ENCODE measurements at regions not wholly inside any gene's neighbourhood (a gene's known extent, or its start where the extent isn't known, plus 50 kb on each side); places are given as distances from the start of the nearest gene placed in this dataset.

DNA sequence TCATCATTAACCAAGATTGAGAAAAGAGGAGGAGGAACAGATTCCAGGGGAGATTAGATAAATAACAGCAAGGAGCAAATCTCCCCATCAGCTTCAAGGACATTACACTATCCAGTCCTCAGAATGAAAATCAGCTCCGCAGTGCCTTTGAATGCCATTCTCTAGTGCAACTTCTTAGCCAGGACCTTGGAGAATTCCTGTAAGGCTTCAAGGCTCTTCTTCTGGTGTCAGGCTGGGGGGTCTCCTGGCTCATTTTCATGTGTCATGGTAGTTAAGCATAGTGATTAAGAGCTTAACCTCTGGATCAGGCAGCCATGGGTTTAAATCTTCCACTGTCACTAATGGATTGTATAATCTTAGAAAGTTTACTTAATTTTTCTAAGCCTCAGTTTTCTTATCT, 137.3 kb upstream of the CCL2 start:
- no peak for DNase-seq (ENCODE audit: low read depth)

DNA sequence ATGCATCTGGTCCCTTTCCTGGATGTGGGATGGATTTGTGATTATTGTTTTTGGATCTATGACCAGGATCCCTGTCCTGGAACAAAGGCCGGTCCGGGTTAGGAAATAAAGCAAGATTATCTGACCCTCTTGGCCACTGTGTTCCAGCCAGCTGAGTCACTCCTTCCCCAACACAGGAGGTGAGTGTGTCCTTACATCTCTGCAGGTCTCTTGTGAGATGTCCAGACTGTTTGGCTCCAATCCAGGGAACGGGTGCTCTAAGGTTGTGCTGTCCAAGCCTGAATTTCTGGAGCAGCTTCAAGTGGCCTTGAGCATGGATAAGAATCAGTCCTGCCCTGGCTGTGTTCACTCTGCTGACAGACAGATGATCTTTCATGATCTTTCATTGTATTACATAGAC, 136.5 kb upstream of the CCL2 start:
- no peak for DNase-seq (ENCODE audit: low read depth)
- in situ Hi-C loops (cut with HindIII; ENCODE audit: low pct_unique_long_range_greater_than_20kb, low sequenced_read_pairs): no loop called here

More for the DNA sequence above, 137.3 kb upstream of the CCL2 start:
- in situ Hi-C loops (cut with HindIII; ENCODE audit: low pct_unique_long_range_greater_than_20kb, low sequenced_read_pairs): no loop called here

DNA sequence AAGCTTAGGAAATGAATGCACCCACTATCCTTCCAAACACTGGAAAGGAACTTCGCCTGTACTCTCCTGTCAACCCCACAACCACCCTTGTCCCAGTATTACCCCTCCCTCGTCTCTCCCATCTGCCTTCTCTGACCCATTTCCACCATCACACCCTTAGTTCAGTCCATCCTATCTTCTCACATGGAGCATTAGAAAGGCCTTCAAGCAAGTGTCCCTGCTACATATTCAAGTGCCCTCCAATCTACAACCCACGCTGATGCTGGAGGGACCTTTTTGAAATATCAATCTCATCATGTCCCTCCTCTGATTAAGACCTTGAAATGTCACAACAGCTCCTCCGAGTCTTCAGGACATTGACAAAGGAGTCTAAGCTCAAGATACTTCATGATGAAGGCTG, 133.8 kb upstream of the CCL2 start:
- no peak for DNase-seq (ENCODE audit: low read depth)
- in situ Hi-C loops (cut with HindIII; ENCODE audit: low pct_unique_long_range_greater_than_20kb, low sequenced_read_pairs): no loop called here

DNA sequence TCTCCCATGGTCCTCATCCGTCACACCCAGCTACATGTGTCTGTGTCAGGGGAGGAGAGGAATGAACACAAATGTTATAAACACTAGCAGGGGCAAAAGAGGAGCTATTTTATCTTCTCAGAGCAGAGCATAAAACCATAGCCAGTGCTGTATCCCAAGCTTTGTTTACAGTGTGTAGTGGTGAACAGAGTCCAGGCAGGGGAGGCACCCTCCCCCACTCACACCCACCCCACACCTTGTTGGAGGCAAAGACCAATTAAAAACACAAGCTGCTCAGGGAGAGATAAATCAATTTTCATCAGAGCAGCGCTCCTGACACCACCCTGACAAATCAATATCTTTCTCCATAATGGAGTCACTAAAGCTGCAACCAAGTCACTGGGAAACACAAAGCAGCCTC, 132.6 kb upstream of the CCL2 start:
- DNase-seq (ENCODE audit: low read depth): no peak
- in situ Hi-C loops (cut with HindIII; ENCODE audit: low pct_unique_long_range_greater_than_20kb, low sequenced_read_pairs): no loop called here

DNA sequence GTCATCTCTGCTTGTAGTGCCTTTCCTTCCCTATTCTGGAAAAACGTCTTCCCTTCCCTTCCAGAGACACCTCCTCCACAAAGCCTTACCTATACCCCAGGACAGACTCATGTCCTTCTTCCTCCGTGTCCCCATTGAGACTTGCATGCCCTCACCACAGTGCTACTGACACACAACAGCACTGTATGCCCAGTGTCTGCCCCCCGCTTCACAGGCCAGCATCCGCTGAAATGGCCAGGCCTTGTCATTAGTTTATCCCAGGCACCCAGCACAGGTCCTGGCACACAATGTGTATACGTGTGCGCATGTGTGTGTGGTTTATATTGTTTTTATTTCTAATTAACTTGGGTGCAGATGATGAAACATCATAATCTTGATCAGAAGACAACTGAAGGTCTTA, 130.1 kb upstream of the CCL2 start:
- no peak for DNase-seq (ENCODE audit: low read depth)
- in situ Hi-C loops (cut with HindIII; ENCODE audit: low pct_unique_long_range_greater_than_20kb, low sequenced_read_pairs): no loop called here

DNA sequence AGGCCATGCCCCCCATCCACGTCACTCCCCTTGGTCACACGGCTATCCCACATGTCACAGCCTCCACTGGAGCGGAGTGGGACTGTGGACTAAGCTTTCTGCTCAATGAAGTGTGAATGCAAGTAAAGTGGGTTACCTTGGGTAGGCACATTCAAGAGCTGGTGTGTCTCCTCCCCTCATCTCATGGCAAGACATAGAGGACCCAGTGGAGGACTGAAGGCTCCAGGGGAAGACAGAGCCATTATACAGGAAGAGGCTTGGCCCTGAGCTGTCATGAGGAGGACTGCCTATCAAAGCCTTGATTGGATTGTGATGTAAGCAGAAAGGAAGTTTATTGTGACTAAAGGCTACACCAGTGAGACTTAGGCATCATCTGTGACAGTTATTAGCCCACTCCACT, 129.2 kb upstream of the CCL2 start:
- no peak for DNase-seq (ENCODE audit: low read depth)
- in situ Hi-C loops (cut with HindIII; ENCODE audit: low pct_unique_long_range_greater_than_20kb, low sequenced_read_pairs): no loop called here

DNA sequence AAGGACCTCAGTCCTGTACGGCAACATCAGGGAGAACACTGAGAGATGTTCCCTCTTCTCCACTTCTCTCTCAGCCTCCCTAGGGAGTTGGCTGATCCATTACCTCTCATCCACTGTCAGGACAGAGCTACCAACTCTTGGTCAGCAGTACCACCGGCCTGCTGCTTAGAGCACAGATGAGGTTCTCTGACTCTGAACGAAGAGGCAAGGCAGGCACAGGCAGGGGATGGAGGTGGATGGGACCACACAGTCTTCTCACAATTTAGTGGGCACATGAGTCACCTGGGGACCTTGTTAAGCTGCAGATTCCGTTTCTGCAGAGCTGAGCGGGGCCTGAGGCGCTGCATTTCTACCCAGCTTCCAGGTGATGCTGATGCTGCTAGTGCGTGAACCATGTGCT, 128.6 kb upstream of the CCL2 start:
- DNase-seq (ENCODE audit: low read depth): no peak
- in situ Hi-C loops (cut with HindIII; ENCODE audit: low pct_unique_long_range_greater_than_20kb, low sequenced_read_pairs): no loop called here

DNA sequence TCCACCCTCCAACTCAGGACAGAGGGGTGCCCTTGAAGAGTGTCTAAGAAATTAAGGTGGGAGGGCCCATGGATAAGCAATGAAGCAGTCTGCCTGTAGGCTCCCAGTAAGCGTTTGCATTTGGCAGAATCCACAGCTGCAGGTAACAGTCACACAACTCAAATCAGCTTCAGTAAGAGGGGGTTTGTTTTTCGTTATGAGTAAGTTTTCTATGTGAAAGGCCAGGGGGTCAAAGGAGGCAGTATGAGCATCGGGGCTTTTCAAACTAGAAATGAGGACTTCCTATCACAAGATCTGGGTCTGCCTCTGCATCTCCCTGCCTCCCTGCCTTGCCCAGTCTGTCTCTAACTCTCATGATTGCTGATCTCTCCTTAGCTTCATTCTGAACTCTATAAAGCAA, 128.1 kb upstream of the CCL2 start:
- in situ Hi-C loops (cut with HindIII; ENCODE audit: low pct_unique_long_range_greater_than_20kb, low sequenced_read_pairs): no loop called here
- no peak for DNase-seq (ENCODE audit: low read depth)

DNA sequence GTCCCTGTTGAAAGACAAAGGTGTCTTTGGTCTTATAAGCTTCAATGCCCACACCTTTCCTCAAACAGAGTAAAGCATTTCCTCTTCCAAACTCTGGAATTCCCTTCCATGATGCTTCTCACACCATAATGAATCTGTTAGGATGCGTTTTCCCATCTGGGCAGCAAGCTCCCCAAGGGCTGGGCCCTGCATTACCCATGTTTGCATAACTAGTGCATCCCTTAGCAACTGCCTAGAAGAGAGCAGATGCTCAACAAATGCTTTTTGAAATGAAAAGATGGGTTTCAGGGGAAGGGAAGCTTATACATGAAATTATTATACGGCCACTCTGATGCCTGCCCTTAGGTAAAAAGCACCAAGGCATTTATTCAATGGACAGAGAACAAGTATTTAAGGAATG, 124.5 kb upstream of the CCL2 start:
- in situ Hi-C loops (cut with HindIII; ENCODE audit: low pct_unique_long_range_greater_than_20kb, low sequenced_read_pairs): no loop called here
- DNase-seq (ENCODE audit: low read depth): no peak

DNA sequence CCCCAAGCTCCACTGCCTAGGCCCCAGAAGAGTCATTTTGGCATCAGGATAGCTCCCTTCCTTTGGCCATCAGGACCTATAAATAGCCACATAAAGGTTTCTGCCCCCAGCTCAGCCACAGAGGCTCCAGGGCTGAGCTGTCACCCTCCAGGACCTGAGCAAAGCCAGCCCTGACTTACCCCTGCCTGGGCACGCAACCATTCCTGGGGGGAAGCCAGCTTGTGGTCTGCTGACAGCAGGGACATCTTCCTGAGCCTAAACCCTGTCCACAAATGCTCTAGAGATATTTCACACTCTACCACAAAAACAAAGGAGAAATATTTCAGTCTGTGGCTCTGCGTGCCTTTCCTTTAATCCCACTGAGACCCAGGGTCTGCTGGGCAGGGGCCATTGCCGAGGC, 123.7 kb upstream of the CCL2 start:
- no peak for DNase-seq (ENCODE audit: low read depth)
- in situ Hi-C loops (cut with HindIII; ENCODE audit: low pct_unique_long_range_greater_than_20kb, low sequenced_read_pairs): no loop called here

DNA sequence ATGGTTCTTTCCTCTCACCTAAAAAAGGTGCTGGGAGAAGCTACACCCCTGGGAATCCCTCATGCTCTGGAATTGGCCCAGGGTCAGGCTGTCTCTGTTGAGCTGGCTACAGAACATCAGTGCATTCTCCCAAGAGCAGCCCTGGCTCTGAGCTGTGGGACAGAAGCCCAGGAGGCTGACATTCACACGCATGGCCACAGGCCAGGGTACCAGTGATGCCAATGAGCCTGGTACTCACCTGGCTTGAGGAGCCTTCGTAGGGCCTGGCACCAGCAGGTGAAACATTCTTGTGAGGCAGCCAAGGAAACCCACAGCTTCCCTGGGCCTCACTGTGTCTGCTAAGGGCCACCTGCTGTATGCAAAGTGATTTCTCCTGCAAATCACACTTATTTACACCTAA, 121.7 kb upstream of the CCL2 start:
- in situ Hi-C loops (cut with HindIII; ENCODE audit: low pct_unique_long_range_greater_than_20kb, low sequenced_read_pairs): no loop called here

DNA sequence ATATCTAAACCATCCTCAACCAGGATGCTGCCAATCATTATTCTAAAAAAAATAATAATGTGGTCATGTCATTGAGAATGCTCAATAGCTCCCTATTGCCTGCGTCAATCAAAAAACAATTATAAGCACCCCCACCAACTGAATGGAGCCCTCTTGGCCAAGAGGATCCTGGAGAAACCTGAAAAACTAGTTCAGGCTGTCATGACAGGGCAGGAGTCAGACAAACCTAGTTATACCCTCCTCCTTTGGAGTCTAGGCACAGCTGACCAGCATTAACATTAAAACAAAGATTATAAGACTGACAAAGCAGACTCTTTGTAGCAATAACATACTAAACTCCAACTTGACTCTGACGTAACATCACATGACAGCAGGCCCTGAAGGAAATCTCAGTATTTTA, 119.2 kb upstream of the CCL2 start:
- in situ Hi-C loops (cut with HindIII; ENCODE audit: low pct_unique_long_range_greater_than_20kb, low sequenced_read_pairs): no loop called here
- DNase-seq (ENCODE audit: low read depth): no peak

More for the DNA sequence above, 121.7 kb upstream of the CCL2 start:
- no peak for DNase-seq (ENCODE audit: low read depth)

DNA sequence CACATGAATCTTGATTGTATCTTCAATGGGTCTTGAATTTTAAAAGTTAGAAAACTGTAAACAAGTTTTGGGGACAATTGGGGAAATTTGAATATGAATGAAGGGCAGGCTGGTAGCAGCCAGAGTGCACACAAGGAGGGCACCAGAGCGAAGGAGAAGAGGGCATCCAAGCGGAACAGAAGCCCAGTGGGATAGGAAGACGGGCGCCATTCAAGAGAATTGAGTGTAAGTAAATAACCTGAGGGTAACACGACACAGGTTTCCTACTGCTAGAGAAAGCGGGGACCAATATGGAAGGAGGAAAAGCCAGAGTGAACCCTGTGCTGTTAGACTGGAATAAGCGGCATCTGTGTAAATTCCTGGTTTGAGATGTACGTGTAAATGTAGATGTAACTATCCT, 115.1 kb upstream of the CCL2 start:
- in situ Hi-C loops (cut with HindIII; ENCODE audit: low pct_unique_long_range_greater_than_20kb, low sequenced_read_pairs): no loop called here
- DNase-seq (ENCODE audit: low read depth): no peak

DNA sequence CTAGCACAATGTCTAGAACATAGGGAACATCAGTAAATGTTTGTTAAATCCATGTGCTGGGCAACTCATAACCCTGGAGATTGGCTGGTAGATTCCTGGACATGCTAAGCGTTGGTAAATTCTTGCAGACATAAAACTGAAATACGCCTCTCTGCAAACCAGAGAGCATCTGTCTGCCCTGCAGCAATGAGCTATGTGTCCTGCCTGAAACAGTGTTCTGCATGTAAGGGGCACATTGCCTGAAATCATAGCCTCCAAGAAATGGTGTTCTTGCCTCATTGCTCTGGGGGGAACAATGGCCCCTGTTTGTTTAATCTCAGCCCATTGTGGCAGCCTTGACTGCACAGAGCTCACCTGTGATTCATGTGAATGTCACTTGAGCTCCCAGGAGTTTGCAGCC, 113.5 kb upstream of the CCL2 start:
- no peak for DNase-seq (ENCODE audit: low read depth)
- in situ Hi-C loops (cut with HindIII; ENCODE audit: low pct_unique_long_range_greater_than_20kb, low sequenced_read_pairs): no loop called here

DNA sequence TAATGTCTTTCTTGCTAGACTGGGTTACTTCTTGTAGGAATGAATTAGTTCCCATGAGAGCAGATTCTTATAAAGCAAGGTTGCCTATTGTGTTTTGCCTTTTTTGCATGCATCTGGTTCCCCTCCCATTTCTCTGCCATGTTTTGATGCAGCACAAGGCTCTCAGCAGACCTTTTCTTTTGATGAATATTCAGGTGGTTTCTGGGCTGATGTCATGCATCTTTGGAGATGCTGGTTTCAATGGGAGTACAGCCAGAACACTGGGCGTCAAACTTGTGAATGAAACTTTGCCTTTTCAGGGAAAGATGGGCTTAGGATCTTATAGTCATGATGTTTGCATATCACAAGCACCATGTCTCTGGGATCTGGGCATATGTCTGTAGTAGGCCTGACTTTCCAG, 111.7 kb upstream of the CCL2 start:
- no peak for DNase-seq (ENCODE audit: low read depth)
- in situ Hi-C loops (cut with HindIII; ENCODE audit: low pct_unique_long_range_greater_than_20kb, low sequenced_read_pairs): no loop called here

DNA sequence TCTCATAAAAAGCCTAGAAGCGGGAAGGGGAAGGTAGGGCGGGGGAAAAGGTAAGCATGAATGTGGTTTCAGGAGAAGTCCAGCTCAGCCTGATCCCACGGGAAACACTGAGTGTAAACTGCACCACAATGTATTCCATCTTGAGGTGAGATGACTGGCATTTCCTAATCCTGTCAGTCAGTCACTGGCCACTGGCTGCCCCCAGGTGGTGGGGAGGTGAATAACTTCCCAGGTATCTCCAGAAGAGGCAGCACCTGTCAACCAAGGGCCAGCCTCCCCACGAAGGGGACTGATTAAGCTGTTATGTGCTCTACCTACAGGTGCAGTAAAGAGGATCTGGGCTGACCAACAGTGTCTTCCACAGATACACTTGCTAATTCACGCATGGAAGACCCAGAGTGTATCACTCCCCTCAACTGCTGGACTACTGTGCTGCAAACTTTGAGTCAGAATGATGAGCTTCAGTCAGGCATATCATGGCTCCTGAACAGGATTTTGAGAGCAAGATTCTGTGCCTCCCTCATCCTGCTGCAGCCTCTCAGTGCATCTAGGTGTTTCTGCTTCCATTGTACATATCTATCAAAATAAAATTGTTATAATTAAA, 108.5 kb upstream of the CCL2 start:
- in situ Hi-C loops (cut with HindIII; ENCODE audit: low pct_unique_long_range_greater_than_20kb, low sequenced_read_pairs): no loop called here
- peak; percentile 35 for DNase-seq (ENCODE audit: low read depth)

DNA sequence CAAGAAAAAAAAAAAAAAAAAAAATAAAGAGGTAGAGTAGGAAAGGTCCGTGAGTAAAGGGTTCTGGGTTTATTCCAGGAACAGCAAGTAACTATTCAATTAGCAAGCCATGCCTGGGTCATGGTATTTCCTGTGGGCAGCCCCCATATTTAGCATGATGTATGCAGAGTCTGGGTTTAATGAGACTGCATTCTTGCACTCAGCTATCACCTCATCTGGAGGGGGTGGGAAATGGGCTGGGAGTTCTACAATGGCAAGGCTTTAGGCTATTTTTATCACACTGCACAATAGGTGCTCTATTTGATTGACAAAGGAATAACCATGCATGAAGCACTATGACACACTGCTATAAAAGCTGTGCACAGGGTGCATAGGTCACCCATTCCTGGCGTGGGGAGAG, 104.0 kb upstream of the CCL2 start:
- no peak for DNase-seq (ENCODE audit: low read depth)
- in situ Hi-C loops (cut with HindIII; ENCODE audit: low pct_unique_long_range_greater_than_20kb, low sequenced_read_pairs): no loop called here

DNA sequence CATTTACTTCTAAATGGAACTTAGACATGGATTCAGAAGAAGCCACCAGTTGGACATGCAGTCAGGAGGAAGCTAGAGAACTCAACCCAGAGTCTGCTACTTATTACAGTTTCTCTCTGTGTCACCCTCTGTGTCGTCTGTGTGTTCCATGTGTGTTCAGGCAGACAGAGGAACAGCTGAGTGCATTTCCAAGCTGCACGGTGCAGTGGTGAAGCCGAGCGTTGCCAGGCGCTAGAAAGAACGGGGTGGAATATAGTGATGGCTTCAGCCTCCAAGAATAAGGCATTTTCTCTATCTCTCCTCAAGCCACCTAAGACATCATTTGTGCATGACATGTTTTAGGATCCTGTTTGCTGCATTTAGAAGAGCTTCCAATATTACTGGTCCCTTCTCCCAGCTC, 101.1 kb upstream of the CCL2 start:
- no peak for DNase-seq (ENCODE audit: low read depth)
- in situ Hi-C loops (cut with HindIII; ENCODE audit: low pct_unique_long_range_greater_than_20kb, low sequenced_read_pairs): no loop called here

DNA sequence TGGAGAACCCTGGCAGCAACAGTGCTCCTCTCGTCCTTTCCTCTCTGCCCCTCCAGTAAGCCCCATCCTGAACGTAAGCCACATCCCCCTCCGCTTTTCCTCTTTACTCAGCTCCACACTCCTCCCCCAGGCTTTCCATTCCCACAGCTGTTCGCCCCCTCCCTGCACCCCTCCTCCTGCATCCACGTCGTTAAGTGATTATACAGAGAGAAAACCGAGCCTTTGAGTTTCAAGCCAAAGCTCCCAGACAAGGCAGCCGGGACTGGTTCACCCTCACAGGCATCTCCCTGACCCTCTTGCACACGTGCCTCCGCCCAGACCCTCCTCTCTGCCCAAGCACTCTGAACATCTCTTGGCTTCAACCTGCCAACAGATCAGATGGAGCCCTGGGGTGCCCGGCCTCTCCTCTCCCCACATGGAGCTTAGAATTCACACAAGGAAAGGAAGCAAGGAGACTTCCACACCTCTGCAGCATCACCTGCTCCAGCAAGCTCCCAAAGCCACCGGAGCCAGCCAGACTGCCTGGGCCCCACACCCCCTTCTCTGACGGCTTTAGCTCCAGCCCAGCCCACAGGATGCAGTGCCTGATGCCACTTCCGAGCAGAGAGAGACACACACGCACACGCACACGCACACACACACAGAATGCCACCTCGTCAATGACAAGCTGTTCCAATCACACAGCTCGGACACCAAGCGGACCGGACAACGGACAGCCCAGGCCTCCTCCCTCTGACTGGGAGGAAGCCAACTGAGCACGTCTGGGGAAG, 99.9 kb upstream of the CCL2 start:
- DNase-seq (ENCODE audit: low read depth): no peak
- in situ Hi-C loops (cut with HindIII; ENCODE audit: low pct_unique_long_range_greater_than_20kb, low sequenced_read_pairs): no loop called here

DNA sequence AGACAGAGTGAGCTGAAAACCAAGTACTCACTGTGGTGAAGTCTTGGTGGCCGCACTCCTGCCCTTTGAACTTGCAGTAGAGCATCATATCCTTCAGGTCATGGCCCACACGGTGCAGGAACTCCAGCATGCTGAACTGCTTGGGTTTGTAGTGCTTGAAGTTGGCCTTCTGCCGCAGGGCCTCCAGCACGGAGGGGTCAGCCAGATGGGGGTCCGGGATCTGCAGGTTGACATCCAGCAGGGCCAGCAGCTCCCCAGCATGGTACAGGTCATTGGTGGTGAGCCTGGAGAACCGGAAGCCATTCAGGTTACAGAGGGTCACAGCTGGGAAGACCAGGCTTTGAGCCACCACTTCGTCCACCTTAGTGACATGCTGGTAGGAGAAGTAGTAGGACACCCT, 99.1 kb upstream of the CCL2 start:
- in situ Hi-C loops (cut with HindIII; ENCODE audit: low pct_unique_long_range_greater_than_20kb, low sequenced_read_pairs): no loop called here
- no peak for DNase-seq (ENCODE audit: low read depth)

Measured in Caki2 (cell line).